IMR-90 (cell line): ENCODE measurements at regions not wholly inside any gene's neighbourhood (a gene's known extent, or its start where the extent isn't known, plus 50 kb on each side); places are given as distances from the start of the nearest gene placed in this dataset.

Experiments
- ATAC-seq: fragments of 200-7000 bp; cut with Tn5 transposase; 2 replicates; pipeline ENCODE4 v1.9.1; 2020; ENCODE audit warnings: low read depth, mild to moderate bottlenecking, moderate library complexity
- BruUV-seq: library from RNA; stranded (reverse); fragments of 400-500 nt; replicated peaks from 2 replicates; lab custom pipeline; 2021; lab: Mats Ljungman, UMichigan
- CTCF ChIA-PET: fragments of 300-600 bp; formaldehyde crosslinking; extraction: SDS; loops from one replicate; lab custom pipeline; 2021; ENCODE audit warnings: antibody characterized with exemption; lab: Yijun Ruan, JAX
- POLR2A ChIA-PET: fragments of 300-600 bp; sonication (Branson Sonifier 250); formaldehyde crosslinking; loops from one replicate; lab custom pipeline; 2022; ENCODE audit warnings: antibody characterized with exemption; ENCODE audit not compliant: unreplicated experiment; lab: Charles Lee
- DNase-seq: peaks from one replicate; pipeline ENCODE4 v3.0.0; 2013
- H2AFZ ChIP-seq: replicated peaks from 2 replicates; pipeline ENCODE3; 2013; ENCODE audit warnings: low read length, mild to moderate bottlenecking; ENCODE audit not compliant: poor library complexity
- H2AK5ac ChIP-seq: 2 replicates; pipeline ENCODE4 v1.6.1; 2013; ENCODE audit warnings: low read depth, low read length, inconsistent platforms
- H2AK9ac ChIP-seq: replicated peaks from 2 replicates; pipeline ENCODE3; 2013; ENCODE audit warnings: mild to moderate bottlenecking, low read depth, low read length, moderate library complexity; ENCODE audit not compliant: poor library complexity
- H2BK120ac ChIP-seq: 2 replicates; pipeline ENCODE4 v1.6.1; 2013; ENCODE audit warnings: low read depth, low read length, inconsistent platforms
- H2BK15ac ChIP-seq: 3 replicates; pipeline ENCODE4 v1.6.1; 2013; ENCODE audit warnings: low read depth, low read length, inconsistent platforms
- H2BK20ac ChIP-seq: 2 replicates; pipeline ENCODE4 v1.6.1; 2013; ENCODE audit warnings: low read depth, mild to moderate bottlenecking, inconsistent platforms, low read length, moderate library complexity
- H2BK5ac ChIP-seq: 2 replicates; pipeline ENCODE4 v1.6.1; 2013; ENCODE audit warnings: mild to moderate bottlenecking, low read depth, low read length, inconsistent platforms; ENCODE audit not compliant: poor library complexity, severe bottlenecking
- H3K14ac ChIP-seq: replicated peaks from 2 replicates; pipeline ENCODE4 v1.6.1; 2013; ENCODE audit warnings: low read depth, low read length, inconsistent platforms
- H3K18ac ChIP-seq: 2 replicates; pipeline ENCODE4 v1.6.1; 2013; ENCODE audit warnings: low read depth, low read length, control low read depth
- H3K23ac ChIP-seq: 2 replicates; pipeline ENCODE4 v1.6.1; 2013; ENCODE audit warnings: low read depth, low read length, inconsistent platforms
- H3K27ac ChIP-seq: 2 replicates; pipeline ENCODE4 v1.5.1; 2013; ENCODE audit warnings: mild to moderate bottlenecking, control low read depth, low read length; ENCODE audit not compliant: insufficient read depth
- H3K27me3 ChIP-seq: 2 replicates; pipeline ENCODE4 v1.6.1; 2013; ENCODE audit warnings: low read length; ENCODE audit not compliant: control insufficient read depth, insufficient read depth
- H3K36me3 ChIP-seq: 2 replicates; pipeline ENCODE4 v1.6.1; 2013; ENCODE audit warnings: low read length, mixed read lengths; ENCODE audit not compliant: control insufficient read depth, insufficient read depth
- H3K4ac ChIP-seq: 2 replicates; pipeline ENCODE4 v1.6.1; 2013; ENCODE audit warnings: low read depth, low read length, inconsistent platforms
- H3K4me1 ChIP-seq: 2 replicates; pipeline ENCODE4 v1.6.1; 2013; ENCODE audit warnings: low read length, mixed read lengths; ENCODE audit not compliant: control insufficient read depth, insufficient read depth
- H3K4me2 ChIP-seq: 2 replicates; pipeline ENCODE4 v1.6.1; 2013; ENCODE audit warnings: low read depth, mild to moderate bottlenecking, control low read depth, low read length, moderate library complexity
- H3K4me3 ChIP-seq: 2 replicates; pipeline ENCODE4 v1.5.1; 2013; ENCODE audit warnings: low read depth, mild to moderate bottlenecking, control low read depth, low read length, moderate library complexity; ENCODE audit not compliant: insufficient read depth
- H3K56ac ChIP-seq: 2 replicates; pipeline ENCODE4 v1.6.1; 2013; ENCODE audit warnings: low read length, inconsistent platforms; ENCODE audit not compliant: insufficient read depth; ENCODE audit errors: extremely low read depth
- H3K79me1 ChIP-seq, 2 experiments: 2 replicates each; pipeline ENCODE4 v1.6.1; 2013; ENCODE audit warnings: low read length in 2 of 2, inconsistent platforms in 1 of 2, low read depth in 1 of 2
- H3K9ac ChIP-seq: 2 replicates; pipeline ENCODE4 v1.6.1; 2013; ENCODE audit warnings: low read depth, low read length, control low read depth
- H3K9me1 ChIP-seq: 2 replicates; pipeline ENCODE4 v1.6.1; 2013; ENCODE audit warnings: low read length, inconsistent platforms; ENCODE audit not compliant: insufficient read depth
- H3K9me3 ChIP-seq: 2 replicates; pipeline ENCODE4 v1.6.1; 2013; ENCODE audit warnings: low read length; ENCODE audit not compliant: control insufficient read depth, insufficient read depth
- H4K20me1 ChIP-seq: 2 replicates; pipeline ENCODE4 v1.6.1; 2013; ENCODE audit warnings: low read length, inconsistent platforms; ENCODE audit not compliant: insufficient read depth
- H4K5ac ChIP-seq: 2 replicates; pipeline ENCODE4 v1.6.1; 2013; ENCODE audit warnings: mild to moderate bottlenecking, low read depth, low read length, control low read depth
- H4K8ac ChIP-seq, 2 experiments: 2 replicates each; pipeline ENCODE4 v1.6.1; 2013; ENCODE audit warnings: low read depth in 2 of 2, low read length in 2 of 2, control low read depth in 1 of 2, inconsistent platforms in 1 of 2
- H4K91ac ChIP-seq: 2 replicates; pipeline ENCODE4 v1.6.1; 2013; ENCODE audit warnings: low read depth, low read length, inconsistent platforms; ENCODE audit not compliant: insufficient read depth
- BHLHE40 ChIP-seq: fragments of 150-350 bp; IDR thresholded peaks from 2 replicates; pipeline ENCODE4 v1.6.1; 2016; ENCODE audit warnings: mild to moderate bottlenecking, low read depth, low read length
- CHD1 ChIP-seq: IDR thresholded peaks from 2 replicates; pipeline ENCODE4 v1.6.1; 2012; ENCODE audit warnings: low read depth, low read length, improper control_type of control experiment
- FOS ChIP-seq: fragments of 150-350 bp; IDR thresholded peaks from 2 replicates; pipeline ENCODE4 v1.6.1; 2016; ENCODE audit warnings: low read depth, low read length
- MAFK ChIP-seq: IDR thresholded peaks from 2 replicates; pipeline ENCODE4 v1.6.1; 2012; ENCODE audit warnings: low read depth, low read length, improper control_type of control experiment
- MAZ ChIP-seq: IDR thresholded peaks from 2 replicates; pipeline ENCODE4 v1.6.1; 2012; ENCODE audit warnings: low read depth, mild to moderate bottlenecking, low read length, improper control_type of control experiment, moderate library complexity, borderline replicate concordance
- MXI1 ChIP-seq: IDR thresholded peaks from 2 replicates; pipeline ENCODE4 v1.6.1; 2012; ENCODE audit warnings: low read depth, mild to moderate bottlenecking, low read length, moderate library complexity, borderline replicate concordance
- NFE2L2 ChIP-seq: fragments of 150-350 bp; IDR thresholded peaks from 2 replicates; pipeline ENCODE4 v1.6.1; 2016; ENCODE audit warnings: low read depth, mild to moderate bottlenecking, low read length
- POLR2A ChIP-seq: IDR thresholded peaks from 2 replicates; pipeline ENCODE4 v1.6.1; 2012; ENCODE audit warnings: mild to moderate bottlenecking, low read depth, low read length
- RAD21 ChIP-seq: IDR thresholded peaks from 2 replicates; pipeline ENCODE4 v1.6.1; 2012; ENCODE audit warnings: low read length, improper control_type of control experiment
- RCOR1 ChIP-seq: IDR thresholded peaks from 2 replicates; pipeline ENCODE4 v1.6.1; 2012; ENCODE audit warnings: mild to moderate bottlenecking, low read length, improper control_type of control experiment; ENCODE audit not compliant: insufficient replicate concordance
- SMC3 ChIP-seq: fragments of 150-350 bp; IDR thresholded peaks from 2 replicates; pipeline ENCODE4 v1.6.1; 2016; ENCODE audit warnings: low read depth, mild to moderate bottlenecking, antibody characterized with exemption, low read length, moderate library complexity
- WGBS, 2 experiments: methylation state at CpG; one replicate each; pipeline versions ENCODE4 v1.1.5 to v1.1.7; 2013; ENCODE audit warnings: missing lambda C conversion rate in 2 of 2; ENCODE audit not compliant: insufficient read length in 1 of 2; ENCODE audit errors: extremely low coverage in 2 of 2; 5-methylcytosine and 5-hydroxymethylcytosine counted together
- dilution Hi-C: fragments of 300-500 bp; cut with HindIII; formaldehyde crosslinking; loops from one replicate; pipeline ENCODE4 v1.14.3; 2018; ENCODE audit warnings: low sequenced_read_pairs; ENCODE audit not compliant: unreplicated experiment
- in situ Hi-C: fragments of 300-500 bp; cut with MboI; formaldehyde crosslinking; loops from 3 replicates; pipeline ENCODE4 v1.14.3; 2019; ENCODE audit warnings: low sequenced_read_pairs, inconsistent platforms, mixed read lengths
- intact Hi-C: fragments of 100-400 bp; cut with micrococcal nuclease; formaldehyde crosslinking; loops from 2 replicates; pipeline ENCODE4 v1.10.0; 2022
- TF ChIP-seq, protein P1 (sequence below): conservative IDR thresholded peaks from 2 replicates; pipeline ENCODE4 v1.5.1; 2012; ENCODE audit warnings: mild to moderate bottlenecking, low read depth, low read length, improper control_type of control experiment
- TF ChIP-seq, protein P2 (sequence below): fragments of 150-350 bp; IDR thresholded peaks from 2 replicates; pipeline ENCODE4 v1.6.1; 2017; ENCODE audit warnings: mild to moderate bottlenecking, antibody characterized with exemption, low read length, low read depth
- TF ChIP-seq, protein P3 (sequence below): fragments of 150-350 bp; IDR thresholded peaks from 2 replicates; pipeline ENCODE4 v1.6.1; 2016; ENCODE audit warnings: low read depth, mild to moderate bottlenecking, low read length, moderate library complexity, borderline replicate concordance

DNA sequence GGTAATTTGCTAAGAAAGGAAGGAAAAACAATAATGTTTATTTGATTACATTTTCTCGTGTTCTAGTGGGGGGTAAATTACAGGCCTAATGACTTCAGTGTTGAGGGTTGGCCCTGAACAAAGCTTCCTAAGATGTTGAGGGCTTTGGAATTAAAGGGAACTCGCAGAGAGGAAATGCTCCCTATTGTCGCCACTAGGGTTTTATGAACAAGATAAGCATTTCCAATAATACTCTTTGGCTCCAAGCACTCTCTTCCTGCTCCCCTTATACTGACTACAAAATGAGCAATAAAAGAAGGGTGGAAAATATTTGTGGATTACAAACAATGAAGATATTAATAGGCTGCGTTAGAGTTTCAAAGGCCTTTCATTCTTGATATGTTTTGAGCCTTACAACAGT is 363.6 kb downstream of the HS3ST3B1 start:
- H3K4me3 ChIP-seq: no peak overlapping the region
- no peak overlapping the region for H3K27ac ChIP-seq
- H2AFZ ChIP-seq: no peak overlapping the region
- no peak overlapping the region for H3K14ac ChIP-seq
- H3K23ac ChIP-seq: no peak overlapping the region
- BruUV-seq: no TSS peak
- DNase-seq (no peak), ATAC-seq (no peak)
- TF ChIP-seq, protein P1, sequence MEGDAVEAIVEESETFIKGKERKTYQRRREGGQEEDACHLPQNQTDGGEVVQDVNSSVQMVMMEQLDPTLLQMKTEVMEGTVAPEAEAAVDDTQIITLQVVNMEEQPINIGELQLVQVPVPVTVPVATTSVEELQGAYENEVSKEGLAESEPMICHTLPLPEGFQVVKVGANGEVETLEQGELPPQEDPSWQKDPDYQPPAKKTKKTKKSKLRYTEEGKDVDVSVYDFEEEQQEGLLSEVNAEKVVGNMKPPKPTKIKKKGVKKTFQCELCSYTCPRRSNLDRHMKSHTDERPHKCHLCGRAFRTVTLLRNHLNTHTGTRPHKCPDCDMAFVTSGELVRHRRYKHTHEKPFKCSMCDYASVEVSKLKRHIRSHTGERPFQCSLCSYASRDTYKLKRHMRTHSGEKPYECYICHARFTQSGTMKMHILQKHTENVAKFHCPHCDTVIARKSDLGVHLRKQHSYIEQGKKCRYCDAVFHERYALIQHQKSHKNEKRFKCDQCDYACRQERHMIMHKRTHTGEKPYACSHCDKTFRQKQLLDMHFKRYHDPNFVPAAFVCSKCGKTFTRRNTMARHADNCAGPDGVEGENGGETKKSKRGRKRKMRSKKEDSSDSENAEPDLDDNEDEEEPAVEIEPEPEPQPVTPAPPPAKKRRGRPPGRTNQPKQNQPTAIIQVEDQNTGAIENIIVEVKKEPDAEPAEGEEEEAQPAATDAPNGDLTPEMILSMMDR: no peak
- TF ChIP-seq MAZ (no peak), RAD21 (no peak), RCOR1 (no peak), BHLHE40 (no peak), POLR2A (no peak), MAFK (no peak), FOS (no peak), SMC3 (no peak), MXI1 (no peak), CHD1 (no peak), NFE2L2 (no peak)
- TF ChIP-seq, protein P2, sequence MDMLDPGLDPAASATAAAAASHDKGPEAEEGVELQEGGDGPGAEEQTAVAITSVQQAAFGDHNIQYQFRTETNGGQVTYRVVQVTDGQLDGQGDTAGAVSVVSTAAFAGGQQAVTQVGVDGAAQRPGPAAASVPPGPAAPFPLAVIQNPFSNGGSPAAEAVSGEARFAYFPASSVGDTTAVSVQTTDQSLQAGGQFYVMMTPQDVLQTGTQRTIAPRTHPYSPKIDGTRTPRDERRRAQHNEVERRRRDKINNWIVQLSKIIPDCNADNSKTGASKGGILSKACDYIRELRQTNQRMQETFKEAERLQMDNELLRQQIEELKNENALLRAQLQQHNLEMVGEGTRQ: no peak
- TF ChIP-seq, protein P3, sequence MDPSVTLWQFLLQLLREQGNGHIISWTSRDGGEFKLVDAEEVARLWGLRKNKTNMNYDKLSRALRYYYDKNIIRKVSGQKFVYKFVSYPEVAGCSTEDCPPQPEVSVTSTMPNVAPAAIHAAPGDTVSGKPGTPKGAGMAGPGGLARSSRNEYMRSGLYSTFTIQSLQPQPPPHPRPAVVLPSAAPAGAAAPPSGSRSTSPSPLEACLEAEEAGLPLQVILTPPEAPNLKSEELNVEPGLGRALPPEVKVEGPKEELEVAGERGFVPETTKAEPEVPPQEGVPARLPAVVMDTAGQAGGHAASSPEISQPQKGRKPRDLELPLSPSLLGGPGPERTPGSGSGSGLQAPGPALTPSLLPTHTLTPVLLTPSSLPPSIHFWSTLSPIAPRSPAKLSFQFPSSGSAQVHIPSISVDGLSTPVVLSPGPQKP: no peak
- no peak overlapping the region for H4K5ac ChIP-seq
- no peak overlapping the region for H3K4me2 ChIP-seq
- WGBS, 2 experiments: no CpG with 5 or more reads among the region's 4 CpGs
- no peaks in the 10 kb centered on the region for H4K20me1 ChIP-seq
- H3K36me3 ChIP-seq: no peaks in the 10 kb centered on the region
- H3K4me1 ChIP-seq: no peaks in the 10 kb centered on the region
- no peak overlapping the region for H3K4ac ChIP-seq
- no peak overlapping the region for H2AK5ac ChIP-seq
- H2BK15ac ChIP-seq: no peak overlapping the region
- H2AK9ac ChIP-seq: no peak overlapping the region
- no peaks in the 10 kb centered on the region for H3K79me1 ChIP-seq
- ChIA-PET POLR2A (no interaction called here), CTCF (no interaction called here)
- no peak overlapping the region for H3K56ac ChIP-seq
- no peak overlapping the region for H4K8ac ChIP-seq
- intact Hi-C loops (no loop called here), dilution Hi-C loops (no loop called here), in situ Hi-C loops (loop anchor here (25.0 kb wide), 1 partner anchor 523 kb away; no protein-coding TSS in a partner anchor)
- no peak overlapping the region for H2BK120ac ChIP-seq
- peaks cover 4% of the 10 kb centered on the region; the same call in 1 of the 2 replicates for H3K27me3 ChIP-seq
- H2BK20ac ChIP-seq: no peak overlapping the region
- H4K91ac ChIP-seq: no peak overlapping the region
- H3K9me1 ChIP-seq: no peaks in the 10 kb centered on the region
- no peak overlapping the region for H3K9ac ChIP-seq
- no peaks in the 10 kb centered on the region for H3K9me3 ChIP-seq
- H2BK5ac ChIP-seq: no peak overlapping the region
- no peak overlapping the region for H3K18ac ChIP-seq
